Fibroblast of the aortic adventitia (primary cell): ENCODE measurements at regions not wholly inside any gene's neighbourhood (a gene's known extent, or its start where the extent isn't known, plus 50 kb on each side); places are given as distances from the start of the nearest gene placed in this dataset.

Source experiments
- DNase-seq: peaks from one replicate; pipeline ENCODE4 v3.0.0-alpha.2; 2010; ENCODE audit warnings: low read depth
- H3K4me3 ChIP-seq: 2 replicates; pipeline ENCODE4 v1.5.1; 2011; ENCODE audit warnings: low read depth, mild to moderate bottlenecking, control low read depth, low read length, moderate library complexity
- TF ChIP-seq, protein P1 (sequence below): IDR thresholded peaks from 2 replicates; pipeline ENCODE4 v1.5.1; 2011; ENCODE audit warnings: mild to moderate bottlenecking, low read length, control low read depth, inconsistent platforms; ENCODE audit not compliant: insufficient read depth

DNA sequence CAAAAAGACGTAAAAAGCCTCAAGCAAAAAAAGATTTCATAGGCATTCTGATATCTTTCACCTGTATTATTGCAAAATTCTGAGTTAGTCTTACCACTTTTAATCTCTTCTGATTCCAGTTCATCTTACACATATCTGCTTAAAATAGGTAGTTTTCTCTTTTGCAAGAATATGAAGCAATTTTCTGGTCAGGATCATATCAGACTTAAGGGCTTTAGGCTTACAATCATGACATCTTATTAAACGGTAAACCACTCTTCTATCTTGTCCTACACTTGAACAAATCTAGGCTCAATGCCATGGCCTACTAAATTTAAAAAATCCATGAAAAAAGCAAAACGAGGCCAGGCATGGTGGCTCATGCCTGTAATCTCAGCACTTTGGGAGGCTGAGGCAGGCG is 50.1 kb upstream of the GAREM1 start:
- TF ChIP-seq, protein P1, sequence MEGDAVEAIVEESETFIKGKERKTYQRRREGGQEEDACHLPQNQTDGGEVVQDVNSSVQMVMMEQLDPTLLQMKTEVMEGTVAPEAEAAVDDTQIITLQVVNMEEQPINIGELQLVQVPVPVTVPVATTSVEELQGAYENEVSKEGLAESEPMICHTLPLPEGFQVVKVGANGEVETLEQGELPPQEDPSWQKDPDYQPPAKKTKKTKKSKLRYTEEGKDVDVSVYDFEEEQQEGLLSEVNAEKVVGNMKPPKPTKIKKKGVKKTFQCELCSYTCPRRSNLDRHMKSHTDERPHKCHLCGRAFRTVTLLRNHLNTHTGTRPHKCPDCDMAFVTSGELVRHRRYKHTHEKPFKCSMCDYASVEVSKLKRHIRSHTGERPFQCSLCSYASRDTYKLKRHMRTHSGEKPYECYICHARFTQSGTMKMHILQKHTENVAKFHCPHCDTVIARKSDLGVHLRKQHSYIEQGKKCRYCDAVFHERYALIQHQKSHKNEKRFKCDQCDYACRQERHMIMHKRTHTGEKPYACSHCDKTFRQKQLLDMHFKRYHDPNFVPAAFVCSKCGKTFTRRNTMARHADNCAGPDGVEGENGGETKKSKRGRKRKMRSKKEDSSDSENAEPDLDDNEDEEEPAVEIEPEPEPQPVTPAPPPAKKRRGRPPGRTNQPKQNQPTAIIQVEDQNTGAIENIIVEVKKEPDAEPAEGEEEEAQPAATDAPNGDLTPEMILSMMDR = no peak
- no peak for DNase-seq
- no peak overlapping the region for H3K4me3 ChIP-seq
